PC-9 (cell line): ENCODE measurements at regions not wholly inside any gene's neighbourhood (a gene's known extent, or its start where the extent isn't known, plus 50 kb on each side); places are given as distances from the start of the nearest gene placed in this dataset.

ENCODE experiments used
- BruUV-seq: library from RNA; stranded (reverse); fragments of 400-500 nt; replicated peaks from 2 replicates; lab custom pipeline; 2021; lab: Mats Ljungman, UMichigan
- CTCF ChIA-PET: fragments of 300-600 bp; sonication (Branson Sonifier 250); formaldehyde crosslinking; loops from one replicate; lab custom pipeline; 2022; ENCODE audit warnings: antibody characterized with exemption; lab: Charles Lee
- POLR2A ChIA-PET: fragments of 300-600 bp; sonication (Branson Sonifier 250); formaldehyde crosslinking; loops from one replicate; lab custom pipeline; 2022; ENCODE audit warnings: antibody characterized with exemption; ENCODE audit not compliant: unreplicated experiment; lab: Charles Lee
- DNase-seq, 2 experiments: peaks; one replicate each; pipeline versions ENCODE4 v3.0.0 to v3.0.0-alpha.2; 2015 to 2022; ENCODE audit warnings: mixed read lengths in 1 of 2
- H2AFZ ChIP-seq: fragments of 200-600 bp; sonication (generic); 2 replicates; pipeline ENCODE4 v1.8.1; 2017; ENCODE audit warnings: antibody characterized with exemption
- H3F3A ChIP-seq: fragments of 200-600 bp; sonication (generic); 2 replicates; pipeline ENCODE4 v1.8.1; 2017; ENCODE audit warnings: antibody characterized with exemption, mild to moderate bottlenecking, low read depth; ENCODE audit not compliant: insufficient read depth
- H3K27ac ChIP-seq: fragments of 200-600 bp; sonication (generic); 2 replicates; pipeline ENCODE4 v1.6.1; 2016; ENCODE audit warnings: mixed run types
- H3K27me3 ChIP-seq: fragments of 200-600 bp; sonication (generic); 2 replicates; pipeline ENCODE4 v1.6.1; 2016; ENCODE audit warnings: low read depth, mixed run types; ENCODE audit not compliant: insufficient read depth
- H3K36me3 ChIP-seq: fragments of 200-600 bp; sonication (generic); 2 replicates; pipeline ENCODE4 v1.6.1; 2016; ENCODE audit warnings: low read depth, mixed run types
- H3K4me1 ChIP-seq: fragments of 200-600 bp; sonication (generic); replicated peaks from 2 replicates; pipeline ENCODE4 v1.6.1; 2016; ENCODE audit warnings: mixed run types; ENCODE audit not compliant: insufficient read depth
- H3K4me2 ChIP-seq: fragments of 200-600 bp; sonication (generic); 2 replicates; pipeline ENCODE4 v1.6.1; 2017; ENCODE audit warnings: mixed run types
- H3K4me3 ChIP-seq: fragments of 200-600 bp; sonication (generic); 2 replicates; pipeline ENCODE4 v1.6.1; 2016; ENCODE audit warnings: mixed run types
- H3K79me2 ChIP-seq: fragments of 200-600 bp; sonication (generic); 2 replicates; pipeline ENCODE4 v1.6.1; 2017; ENCODE audit warnings: low read depth, mixed run types
- H3K9me2 ChIP-seq: fragments of 200-600 bp; sonication (generic); 2 replicates; pipeline ENCODE4 v1.8.1; 2017; ENCODE audit warnings: mild to moderate bottlenecking; ENCODE audit not compliant: insufficient read depth
- H3K9me3 ChIP-seq: fragments of 200-600 bp; sonication (generic); 2 replicates; pipeline ENCODE4 v1.8.1; 2016; ENCODE audit warnings: low read depth; ENCODE audit not compliant: insufficient read depth
- H4K20me1 ChIP-seq: fragments of 200-600 bp; sonication (generic); 2 replicates; pipeline ENCODE4 v1.8.1; 2017; ENCODE audit not compliant: insufficient read depth
- CTCF ChIP-seq: fragments of 200-600 bp; sonication (generic); conservative IDR thresholded peaks from 2 replicates; pipeline ENCODE4 v1.6.1; 2017; ENCODE audit warnings: mixed run types, antibody characterized with exemption, mild to moderate bottlenecking, moderate library complexity
- EZH2 ChIP-seq: fragments of 200-600 bp; sonication (generic); IDR thresholded peaks from 2 replicates; pipeline ENCODE4 v1.8.0; 2017; ENCODE audit warnings: antibody characterized with exemption, low read depth
- intact Hi-C: fragments of 100-400 bp; cut with micrococcal nuclease; formaldehyde crosslinking; loops from one replicate; pipeline ENCODE4 v1.10.0; 2022; ENCODE audit not compliant: unreplicated experiment

- no peak for TF ChIP-seq EZH2
- no peak for TF ChIP-seq CTCF
- no TSS peak for BruUV-seq
- Histone ChIP-seq H3K9me3 (no peaks in the 10 kb centered on the region), H3K36me3 (no peaks in the 10 kb centered on the region), H3K4me1 (0 out of 2 replicates have a peak, but pooled peaks cover 1% of the 10 kb centered on the region), H3K9me2 (no peaks in the 10 kb centered on the region), H3F3A (no peaks in the 10 kb centered on the region), H3K4me2 (no peak overlapping the region), H3K27me3 (no peaks in the 10 kb centered on the region), H3K4me3 (no peak overlapping the region), H3K27ac (no peak overlapping the region), H4K20me1 (no peaks in the 10 kb centered on the region), H2AFZ (no peak overlapping the region), H3K79me2 (no peaks in the 10 kb centered on the region)
- DNase-seq, result no peak
- intact Hi-C loops, result no loop called here
- POLR2A ChIA-PET, result interaction anchor here (0.6 to 0.7 kb wide), 2 partner anchors 685 to 696 kb away, joined by 3 to 5 read pairs; no protein-coding TSS in a partner anchor
- CTCF ChIA-PET, result no interaction called here
Measured at GRCh38 chr2:44839771-44840502, 101.6 kb upstream of the SIX3 start.

- POLR2A ChIA-PET, result no interaction called here
- Histone ChIP-seq H3K4me3 (no peak overlapping the region), H3F3A (no peaks in the 10 kb centered on the region), H3K79me2 (no peaks in the 10 kb centered on the region), H4K20me1 (no peaks in the 10 kb centered on the region), H2AFZ (no peak overlapping the region), H3K36me3 (no peaks in the 10 kb centered on the region), H3K27me3 (no peaks in the 10 kb centered on the region), H3K9me2 (no peaks in the 10 kb centered on the region), H3K4me2 (no peak overlapping the region), H3K9me3 (no peaks in the 10 kb centered on the region), H3K4me1 (0 out of 2 replicates have a peak, but pooled peaks cover 6% of the 10 kb centered on the region), H3K27ac (no peak overlapping the region)
- CTCF ChIA-PET, result no interaction called here
- TF ChIP-seq CTCF, result no peak
- TF ChIP-seq EZH2, result no peak
- DNase-seq, result no peak
- intact Hi-C loops, result no loop called here
- no TSS peak for BruUV-seq
Measured at GRCh38 chr2:44840503-44840850, 101.0 kb upstream of the SIX3 start.

GRCh38 chr2:44843086-44843485, 98.4 kb upstream of the SIX3 start:
- no peaks in the 10 kb centered on the region for H4K20me1 ChIP-seq
- POLR2A ChIA-PET, result no interaction called here
- H3K4me1 ChIP-seq, result 0 out of 2 replicates have a peak, but pooled peaks cover 6% of the 10 kb centered on the region
- CTCF ChIA-PET, result no interaction called here
- H3K4me2 ChIP-seq, result no peak overlapping the region
- intact Hi-C loops, result no loop called here
- no peaks in the 10 kb centered on the region for H3K9me3 ChIP-seq
- no peak for TF ChIP-seq EZH2
- TF ChIP-seq CTCF, result no peak
- no peaks in the 10 kb centered on the region for H3F3A ChIP-seq
- no peaks in the 10 kb centered on the region for H3K36me3 ChIP-seq
- no peak overlapping the region for H3K27ac ChIP-seq
- H2AFZ ChIP-seq, result no peak overlapping the region
- H3K9me2 ChIP-seq, result no peaks in the 10 kb centered on the region
- H3K79me2 ChIP-seq, result no peaks in the 10 kb centered on the region
- BruUV-seq, result no TSS peak
- no peak for DNase-seq
- no peaks in the 10 kb centered on the region for H3K27me3 ChIP-seq
- H3K4me3 ChIP-seq, result no peak overlapping the region
